WERI-Rb-1 (cell line): ENCODE measurements at regions not wholly inside any gene's neighbourhood (a gene's known extent, or its start where the extent isn't known, plus 50 kb on each side); places are given as distances from the start of the nearest gene placed in this dataset.

Experiments
- DNase-seq: peaks from one replicate; pipeline ENCODE4 v3.0.0-alpha.2; 2020
- H3K27ac ChIP-seq: fragments of 250-450 bp; sonication (Bioruptor Pico); 2 replicates; pipeline ENCODE4 v1.5.1; 2020; ENCODE audit warnings: mild to moderate bottlenecking, moderate library complexity
- H3K27me3 ChIP-seq: fragments of 250-450 bp; sonication (Bioruptor Pico); 2 replicates; pipeline ENCODE4 v1.5.1; 2021; ENCODE audit warnings: mild to moderate bottlenecking, low read depth, moderate library complexity; ENCODE audit not compliant: insufficient read depth, severe bottlenecking
- H3K36me3 ChIP-seq: fragments of 250-450 bp; sonication (Bioruptor Pico); 2 replicates; pipeline ENCODE4 v1.5.1; 2020; ENCODE audit warnings: mild to moderate bottlenecking, moderate library complexity
- H3K4me3 ChIP-seq: 2 replicates; pipeline ENCODE4 v1.5.1; 2011; ENCODE audit warnings: low read depth, mild to moderate bottlenecking, control low read depth, low read length
- H3K9me3 ChIP-seq: fragments of 250-450 bp; sonication (Bioruptor Pico); 2 replicates; pipeline ENCODE4 v1.5.1; 2021; ENCODE audit warnings: mild to moderate bottlenecking, moderate library complexity; ENCODE audit not compliant: severe bottlenecking
- CTCF ChIP-seq: IDR thresholded peaks from 2 replicates; pipeline ENCODE4 v1.5.1; 2011; ENCODE audit warnings: low read depth, mild to moderate bottlenecking, control low read depth, inconsistent platforms, low read length

- TF ChIP-seq CTCF = no peak
- H3K36me3 ChIP-seq = no peaks in the 10 kb centered on the region; the same call in 1 of the 2 replicates
- peak; percentile 90 for DNase-seq
- H3K4me3 ChIP-seq = peak overlapping the region; percentile 21
- peaks cover 15% of the 10 kb centered on the region for H3K9me3 ChIP-seq
- H3K27me3 ChIP-seq = no peaks in the 10 kb centered on the region
- H3K27ac ChIP-seq = peak overlapping the region; percentile 95
Observed at GRCh38 chr16:9177861-9178260, 86.4 kb downstream of the HAPSTR1 start.

- Histone ChIP-seq H3K27ac (no peak overlapping the region), H3K9me3 (peaks cover 6% of the 10 kb centered on the region), H3K36me3 (no peaks in the 10 kb centered on the region), H3K4me3 (no peak overlapping the region), H3K27me3 (no peaks in the 10 kb centered on the region)
- no peak for DNase-seq
- TF ChIP-seq CTCF = no peak
Observed at GRCh38 chr16:9183682-9184353, 92.4 kb downstream of the HAPSTR1 start.

GRCh38 chr16:9184354-9184690 is 92.9 kb downstream of the HAPSTR1 start:
- TF ChIP-seq CTCF = no peak
- Histone ChIP-seq H3K4me3 (no peak overlapping the region), H3K27me3 (no peaks in the 10 kb centered on the region), H3K9me3 (peaks cover 6% of the 10 kb centered on the region), H3K36me3 (no peaks in the 10 kb centered on the region), H3K27ac (no peak overlapping the region)
- DNase-seq = no peak

- TF ChIP-seq CTCF = no peak
- Histone ChIP-seq H3K27ac (no peak overlapping the region), H3K9me3 (peaks cover 6% of the 10 kb centered on the region), H3K27me3 (no peaks in the 10 kb centered on the region), H3K4me3 (no peak overlapping the region), H3K36me3 (no peaks in the 10 kb centered on the region)
- no peak for DNase-seq
Observed at GRCh38 chr16:9185381-9185780, 93.9 kb downstream of the HAPSTR1 start.

- Histone ChIP-seq H3K27me3 (no peaks in the 10 kb centered on the region), H3K27ac (no peak overlapping the region), H3K36me3 (no peaks in the 10 kb centered on the region), H3K9me3 (peaks cover 6% of the 10 kb centered on the region), H3K4me3 (no peak overlapping the region)
- no peak for TF ChIP-seq CTCF
- no peak for DNase-seq
Observed at GRCh38 chr16:9186061-9186460, 94.6 kb downstream of the HAPSTR1 start.

GRCh38 chr16:9188721-9189120 is 97.3 kb downstream of the HAPSTR1 start:
- TF ChIP-seq CTCF = no peak
- DNase-seq = no peak
- H3K27ac ChIP-seq = no peak overlapping the region
- peaks cover 9% of the 10 kb centered on the region for H3K9me3 ChIP-seq
- no peaks in the 10 kb centered on the region for H3K27me3 ChIP-seq
- no peaks in the 10 kb centered on the region for H3K36me3 ChIP-seq
- H3K4me3 ChIP-seq = no peak overlapping the region
